ENCODE measurements at regions not wholly inside any gene's neighbourhood (a gene's known extent, or its start where the extent isn't known, plus 50 kb on each side); places are given as distances from the start of the nearest gene placed in this dataset.
"Not testable (repeated sequence)": the region's sequence is repeated elsewhere in the genome, so short reads cannot be mapped to it uniquely, and the experiment has no call there.

DNA sequence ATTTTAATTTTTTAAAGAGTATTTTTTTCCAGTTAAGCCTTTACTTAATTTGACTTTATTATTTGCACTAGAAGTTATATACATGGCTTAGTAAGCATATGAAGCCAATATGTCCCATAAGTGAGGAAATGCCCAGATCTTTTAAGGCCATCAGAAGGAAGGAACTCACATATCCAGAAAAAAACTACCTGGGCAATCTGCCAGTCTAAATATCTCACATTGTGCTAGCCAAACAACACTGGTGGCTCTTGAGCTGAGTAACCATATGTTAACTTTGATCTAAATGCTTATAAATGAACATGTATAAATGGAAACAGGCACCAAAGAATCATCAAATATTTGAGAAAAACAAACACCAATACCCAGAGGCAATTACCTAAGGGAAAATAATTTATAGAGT lies 138.6 kb upstream of the APOOL start:
- DNase-seq, result peak; percentile 12

DNA sequence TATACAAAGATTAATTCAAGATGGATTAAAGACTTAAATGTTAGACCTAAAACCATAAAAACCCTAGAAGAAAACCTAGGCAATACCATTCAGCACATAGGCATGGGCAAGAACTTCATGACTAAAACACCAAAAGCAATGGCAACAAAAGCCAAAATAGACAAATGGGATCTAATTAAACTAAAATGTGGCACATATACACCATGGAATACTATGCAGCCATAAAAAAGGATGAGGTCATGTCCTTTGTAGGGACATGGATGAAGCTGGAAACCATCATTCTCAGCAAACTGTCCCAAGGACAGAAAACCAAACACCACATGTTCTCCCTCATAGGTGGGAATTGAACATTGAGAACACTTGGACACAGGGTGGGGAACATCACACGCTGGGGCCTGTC lies 133.4 kb upstream of the APOOL start:
- not testable (repeated sequence) for DNase-seq

DNA sequence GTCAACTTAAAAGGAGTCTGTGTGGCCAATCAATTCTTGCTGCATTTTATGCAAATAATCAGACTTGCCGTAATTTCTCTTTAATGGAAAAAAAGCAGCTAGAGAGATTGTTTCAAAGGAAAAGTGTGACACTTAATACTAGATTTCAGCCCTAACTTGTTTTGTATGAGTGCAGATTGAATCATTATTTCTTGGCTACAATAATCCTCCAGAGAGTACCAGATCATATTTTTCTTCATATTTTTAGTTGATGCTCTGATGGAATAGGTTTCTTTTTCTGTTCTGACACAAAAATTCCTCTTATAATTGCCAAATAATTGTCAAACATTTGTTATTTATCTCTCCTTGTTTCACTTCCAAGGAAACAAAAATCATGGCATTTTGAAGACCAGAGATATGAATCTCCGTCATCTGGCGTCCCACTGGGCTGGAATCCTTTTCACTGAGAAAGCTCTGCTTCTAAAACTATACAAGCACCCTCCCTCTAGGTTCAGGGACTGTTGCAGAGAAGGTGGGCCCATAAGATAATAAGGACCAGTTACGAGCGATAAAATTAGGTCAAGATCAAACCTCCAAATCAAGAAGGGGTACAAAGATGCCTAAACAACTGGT lies 131.4 kb upstream of the APOOL start:
- not testable (repeated sequence) for DNase-seq

DNA sequence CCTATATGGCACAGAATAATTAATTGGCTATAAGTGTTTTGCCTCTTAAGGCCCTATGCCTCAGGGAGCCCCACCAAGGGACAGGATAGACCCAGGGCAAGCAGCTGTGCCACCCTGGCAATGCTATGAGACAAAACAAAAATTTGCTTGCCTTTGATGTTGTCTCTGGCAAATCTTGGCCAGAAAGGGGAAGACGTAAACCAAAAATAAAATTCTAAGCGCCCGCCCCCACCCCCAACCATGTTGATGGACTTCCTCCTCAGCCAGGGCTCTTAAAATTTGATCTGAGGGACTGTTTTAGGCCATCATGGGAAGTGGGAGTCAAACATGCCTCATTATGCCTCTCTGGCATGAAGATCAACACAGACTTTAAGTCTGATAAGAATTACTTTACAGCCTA lies 130.5 kb upstream of the APOOL start:
- no peak for DNase-seq

DNA sequence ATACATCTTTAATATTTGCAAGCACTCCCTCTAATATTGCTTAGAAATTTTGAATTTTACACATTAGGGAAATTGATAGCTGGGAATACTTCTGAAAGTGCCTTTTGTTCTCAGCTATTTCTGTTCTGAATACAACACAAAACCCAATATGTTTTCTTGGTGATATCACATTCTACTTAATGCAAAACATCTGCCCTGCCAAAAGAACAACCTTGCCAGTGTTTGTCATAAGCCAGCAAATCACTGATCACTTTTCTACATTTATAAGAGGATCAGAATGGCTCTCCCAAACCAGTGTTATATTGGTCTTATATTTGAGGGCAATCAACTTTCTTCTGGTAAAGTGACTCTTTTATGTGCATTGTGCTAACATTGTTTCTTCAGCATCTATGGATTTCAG lies 126.8 kb upstream of the APOOL start:
- DNase-seq, result no peak

DNA sequence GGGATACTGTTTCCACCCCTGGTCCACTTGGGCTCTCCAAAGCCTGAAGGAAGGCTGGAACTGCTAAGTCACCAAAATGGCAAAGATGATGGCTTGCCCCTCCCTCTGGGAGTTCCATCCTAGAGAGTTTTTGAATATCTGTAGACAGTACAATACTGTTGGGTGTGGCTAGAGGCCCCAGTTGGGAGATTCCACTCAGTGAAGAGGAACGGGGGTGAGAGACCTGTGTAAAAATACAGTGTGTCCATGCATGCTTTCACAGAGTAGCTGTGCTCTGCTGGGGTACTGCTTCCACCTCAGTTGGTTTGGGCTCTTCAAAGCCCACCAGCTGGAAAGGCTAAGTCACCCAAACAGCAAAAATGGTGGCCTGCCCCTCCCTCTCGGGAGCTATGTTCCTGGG lies 109.8 kb upstream of the APOOL start:
- no peak for DNase-seq

DNA sequence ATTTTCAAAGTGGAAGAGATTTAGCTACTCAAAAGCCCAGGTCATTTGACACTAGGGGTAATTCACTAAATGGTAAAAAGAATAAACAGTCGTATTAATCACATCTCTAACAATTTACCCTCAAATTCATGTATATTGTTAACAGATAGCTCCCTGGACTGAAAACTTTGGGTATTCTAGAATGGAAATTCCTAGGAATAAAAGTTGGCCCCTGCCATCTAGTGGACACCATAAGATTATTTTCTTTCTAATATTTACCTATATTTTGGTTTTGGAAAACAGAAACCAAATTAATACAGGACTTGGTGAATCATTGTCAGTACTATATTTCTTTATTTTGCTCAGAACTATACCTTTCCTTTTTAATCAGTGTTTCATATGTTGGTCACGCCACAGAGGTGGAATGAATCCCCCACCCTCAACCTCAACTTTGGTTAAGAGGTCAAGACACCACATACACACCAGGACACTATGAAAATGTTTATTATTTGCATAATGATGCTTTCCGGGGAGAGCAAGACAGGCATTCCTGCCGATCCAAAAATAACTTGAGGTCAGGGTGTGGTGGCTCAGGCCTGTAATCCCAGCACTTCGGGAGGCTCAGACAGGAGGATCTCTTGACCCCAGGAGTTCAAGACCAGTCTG lies 96.2 kb upstream of the APOOL start:
- no peak for DNase-seq

DNA sequence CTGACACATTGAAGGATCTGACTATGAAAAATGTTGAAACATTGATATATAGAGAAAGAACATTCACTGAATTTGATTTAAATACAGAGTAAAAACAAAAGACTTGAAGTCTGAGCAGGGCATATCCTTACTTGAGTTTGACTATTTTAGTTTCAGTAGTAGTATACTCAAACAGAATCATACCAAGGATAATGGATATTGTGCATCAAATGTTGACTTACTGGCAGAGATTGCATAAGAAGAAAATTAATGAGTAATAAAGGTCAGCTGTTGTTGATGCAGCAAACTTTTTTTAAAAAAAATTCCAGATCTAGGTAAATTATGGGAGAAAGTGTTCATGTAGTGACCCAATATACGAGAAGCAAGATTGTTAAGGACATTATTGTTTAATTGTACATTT lies 94.5 kb upstream of the APOOL start:
- DNase-seq, result no peak

DNA sequence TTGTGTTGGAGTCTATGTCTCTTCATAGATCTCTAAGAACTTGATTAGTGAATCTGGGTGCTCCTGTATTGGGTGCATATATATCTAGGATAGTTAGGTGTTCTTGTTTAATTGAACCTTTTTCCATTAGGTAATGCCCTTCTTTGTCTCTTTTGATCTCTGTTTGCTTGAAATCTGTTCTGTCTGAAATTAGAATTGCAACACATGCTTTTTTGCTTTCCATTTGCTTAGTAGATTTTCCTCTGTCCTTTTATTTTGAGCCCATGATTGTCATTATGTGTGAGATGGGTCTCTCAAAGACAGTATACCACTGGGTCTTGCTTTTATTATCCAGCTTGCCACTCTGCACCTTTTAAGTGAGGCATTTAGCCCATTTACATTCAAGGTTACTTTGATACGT lies 79.1 kb upstream of the APOOL start:
- DNase-seq, result no peak

DNA sequence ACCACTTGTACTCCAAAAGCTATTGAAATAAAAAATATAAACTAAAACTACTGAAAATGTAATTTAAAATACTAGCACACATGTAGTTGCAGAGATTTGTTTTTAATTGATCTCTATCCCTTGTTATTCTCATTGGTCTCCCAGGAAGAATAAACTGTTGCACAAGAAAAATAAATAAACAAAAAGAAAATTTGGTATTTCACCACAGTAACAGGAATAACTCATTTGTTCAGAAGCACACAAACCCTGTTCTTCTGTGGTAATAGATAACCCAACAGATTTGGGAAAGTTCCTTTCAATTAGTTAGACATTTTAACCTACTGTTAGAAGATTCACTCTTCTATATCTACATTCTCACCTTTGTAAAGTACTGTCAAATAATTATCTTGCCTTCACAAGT lies 70.9 kb upstream of the APOOL start:
- no peak for DNase-seq

DNA sequence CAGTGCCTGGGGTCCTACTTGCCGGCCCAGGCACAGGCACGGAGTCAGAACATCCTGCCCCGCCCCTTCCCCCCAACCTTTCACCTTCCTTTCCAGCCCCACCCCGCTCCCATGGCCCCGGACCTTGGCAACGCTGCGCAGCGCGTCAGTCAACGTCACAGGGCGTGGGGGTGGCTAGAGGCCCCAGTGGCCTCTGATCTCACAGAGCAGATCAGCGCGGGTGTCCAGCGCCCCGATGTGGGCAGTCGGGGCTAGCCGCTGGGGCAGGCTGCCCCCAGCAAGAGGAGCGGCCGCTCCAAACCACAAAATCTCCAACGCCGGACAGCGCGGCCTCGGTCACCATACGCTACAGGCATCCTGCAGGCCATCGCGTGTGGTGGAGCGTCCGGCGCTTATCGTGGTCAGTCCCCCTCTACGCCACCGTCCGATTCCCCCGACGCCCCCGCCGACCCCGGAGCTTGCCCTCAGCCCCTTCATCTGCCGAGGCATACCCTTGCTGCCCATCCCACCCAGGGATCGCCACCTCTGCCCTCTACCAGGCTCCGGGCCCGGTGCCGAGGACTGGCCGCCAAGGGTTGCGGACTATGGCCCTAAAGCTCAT lies 69.6 kb upstream of the APOOL start:
- no peak for DNase-seq

Data from DMS 273 treated with DMSO at 0.1 percent for 48 hours (cell line).